ENCODE measurements at regions not wholly inside any gene's neighbourhood (a gene's known extent, or its start where the extent isn't known, plus 50 kb on each side); places are given as distances from the start of the nearest gene placed in this dataset.

GRCh38 chr4:115711575-115711974 lies 598.2 kb upstream of the NDST4 start:
- TF ChIP-seq, protein P1, sequence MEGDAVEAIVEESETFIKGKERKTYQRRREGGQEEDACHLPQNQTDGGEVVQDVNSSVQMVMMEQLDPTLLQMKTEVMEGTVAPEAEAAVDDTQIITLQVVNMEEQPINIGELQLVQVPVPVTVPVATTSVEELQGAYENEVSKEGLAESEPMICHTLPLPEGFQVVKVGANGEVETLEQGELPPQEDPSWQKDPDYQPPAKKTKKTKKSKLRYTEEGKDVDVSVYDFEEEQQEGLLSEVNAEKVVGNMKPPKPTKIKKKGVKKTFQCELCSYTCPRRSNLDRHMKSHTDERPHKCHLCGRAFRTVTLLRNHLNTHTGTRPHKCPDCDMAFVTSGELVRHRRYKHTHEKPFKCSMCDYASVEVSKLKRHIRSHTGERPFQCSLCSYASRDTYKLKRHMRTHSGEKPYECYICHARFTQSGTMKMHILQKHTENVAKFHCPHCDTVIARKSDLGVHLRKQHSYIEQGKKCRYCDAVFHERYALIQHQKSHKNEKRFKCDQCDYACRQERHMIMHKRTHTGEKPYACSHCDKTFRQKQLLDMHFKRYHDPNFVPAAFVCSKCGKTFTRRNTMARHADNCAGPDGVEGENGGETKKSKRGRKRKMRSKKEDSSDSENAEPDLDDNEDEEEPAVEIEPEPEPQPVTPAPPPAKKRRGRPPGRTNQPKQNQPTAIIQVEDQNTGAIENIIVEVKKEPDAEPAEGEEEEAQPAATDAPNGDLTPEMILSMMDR (IDR thresholded peaks at IDR 0.05; ENCODE audit: low read depth, low read length): no peak
- no peak for DNase-seq (ENCODE audit: extremely low read depth, low read depth)

DNA sequence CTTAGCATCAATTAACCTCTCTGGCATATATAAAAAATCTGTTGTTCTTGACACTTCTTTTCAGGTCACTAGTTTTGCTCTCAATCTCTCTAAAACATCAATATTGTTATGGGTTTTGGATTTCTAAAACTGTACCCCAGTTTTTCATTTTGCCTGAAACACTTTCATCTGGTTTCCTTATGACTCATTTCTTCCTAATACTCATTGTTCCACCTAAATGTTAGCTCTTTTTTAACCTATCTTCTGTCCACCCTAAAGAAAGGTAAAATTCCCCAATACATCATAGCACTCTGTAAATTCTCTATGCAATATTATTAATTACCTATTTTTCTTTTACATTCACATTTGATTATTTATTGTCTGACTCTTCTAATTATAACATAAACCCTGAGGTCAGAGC lies 575.5 kb upstream of the NDST4 start:
- no peak for DNase-seq (ENCODE audit: extremely low read depth, low read depth)
- TF ChIP-seq, protein P1 (IDR thresholded peaks at IDR 0.05; ENCODE audit: low read depth, low read length): no peak

DNA sequence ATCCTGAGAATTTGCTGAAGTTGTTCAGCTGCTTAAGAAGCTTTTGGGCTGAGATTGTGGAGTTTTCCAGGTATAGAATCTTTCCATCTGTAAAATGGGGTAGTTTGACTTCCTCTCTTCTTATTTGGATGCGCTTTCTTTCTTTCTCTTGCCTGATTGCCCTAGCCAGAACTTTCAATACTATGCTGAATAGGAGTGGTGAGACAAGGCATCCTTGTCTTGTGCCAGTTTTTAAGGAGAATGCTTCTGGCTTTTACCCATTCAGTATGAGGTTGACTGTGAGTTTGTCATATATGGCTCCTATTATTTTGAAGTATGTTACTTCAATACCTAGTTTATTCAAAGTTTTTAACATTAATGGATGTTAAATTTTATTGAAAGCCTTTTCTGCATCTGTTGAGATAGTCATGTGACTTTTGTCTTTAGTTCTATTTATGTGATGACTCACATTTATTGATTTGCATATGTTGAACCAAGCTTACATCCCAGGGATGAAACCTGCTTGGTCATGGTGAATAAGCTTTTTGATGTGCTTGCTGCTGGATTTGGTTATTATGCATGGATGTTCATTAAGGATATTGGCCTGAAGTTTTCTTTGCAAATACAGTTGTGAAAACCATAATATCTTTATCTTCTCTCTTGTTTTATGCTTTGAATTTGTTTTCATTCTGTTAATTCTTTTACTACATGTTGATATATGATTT lies 573.8 kb upstream of the NDST4 start:
- DNase-seq (ENCODE audit: extremely low read depth, low read depth): no peak
- TF ChIP-seq, protein P1 (IDR thresholded peaks at IDR 0.05; ENCODE audit: low read depth, low read length): no peak

GRCh38 chr4:115678425-115678941 lies 565.1 kb upstream of the NDST4 start:
- no peak for DNase-seq (ENCODE audit: extremely low read depth, low read depth)
- TF ChIP-seq, protein P1 (IDR thresholded peaks at IDR 0.05; ENCODE audit: low read depth, low read length): no peak

- no peak for DNase-seq (ENCODE audit: extremely low read depth, low read depth)
- TF ChIP-seq, protein P1 (IDR thresholded peaks at IDR 0.05; ENCODE audit: low read depth, low read length): no peak
Observed at GRCh38 chr4:115675719-115676118, 562.3 kb upstream of the NDST4 start.

GRCh38 chr4:115674485-115674884 lies 561.1 kb upstream of the NDST4 start:
- TF ChIP-seq, protein P1 (IDR thresholded peaks at IDR 0.05; ENCODE audit: low read depth, low read length): no peak
- DNase-seq (ENCODE audit: extremely low read depth, low read depth): no peak

GRCh38 chr4:115671581-115671980 lies 558.2 kb upstream of the NDST4 start:
- no peak for DNase-seq (ENCODE audit: extremely low read depth, low read depth)

More at GRCh38 chr4:115671581-115671980, 558.2 kb upstream of the NDST4 start:
- TF ChIP-seq, protein P1 (IDR thresholded peaks at IDR 0.05; ENCODE audit: low read depth, low read length): no peak
